Natural killer cell (primary cell): ENCODE measurements at regions not wholly inside any gene's neighbourhood (a gene's known extent, or its start where the extent isn't known, plus 50 kb on each side); places are given as distances from the start of the nearest gene placed in this dataset.

Source experiments
- ATAC-seq, 3 donors: fragments of 150-1000 bp in 2 of 3; fragments of 200-7000 bp in 1 of 3; cut with Tn5 transposase; 1 replicate in 1 of 3; 2 replicates in 2 of 3; pipeline ENCODE4 v1.10.0; 2021; ENCODE audit warnings: mild to moderate bottlenecking in 2 of 3, moderate library complexity in 2 of 3
- DNase-seq, 2 donors: peaks; one replicate each; pipeline versions ENCODE4 v3.0.0 to v3.0.0-alpha.2; 2013 to 2021; ENCODE audit warnings: mixed read lengths in 1 of 2
- H3K27ac ChIP-seq: one replicate; pipeline ENCODE4 v1.5.1; 2013; ENCODE audit warnings: mild to moderate bottlenecking, low read length
- H3K27me3 ChIP-seq: one replicate; pipeline ENCODE4 v1.6.1; 2013; ENCODE audit warnings: low read length; ENCODE audit not compliant: control insufficient read depth, insufficient read depth
- H3K36me3 ChIP-seq: one replicate; pipeline ENCODE4 v1.6.1; 2013; ENCODE audit warnings: low read length; ENCODE audit not compliant: control insufficient read depth, insufficient read depth
- H3K4me1 ChIP-seq: one replicate; pipeline ENCODE4 v1.6.1; 2013; ENCODE audit warnings: low read length; ENCODE audit not compliant: control insufficient read depth, insufficient read depth
- H3K4me3 ChIP-seq: one replicate; pipeline ENCODE4 v1.5.1; 2013; ENCODE audit warnings: low read length
- H3K9me3 ChIP-seq: one replicate; pipeline ENCODE4 v1.6.1; 2013; ENCODE audit warnings: low read length; ENCODE audit not compliant: control insufficient read depth, insufficient read depth
- H3K27ac Mint-ChIP-seq, 2 donors: one replicate each; pipeline ENCODE4 v1.8.0; 2022; ENCODE audit warnings: mild to moderate bottlenecking in 2 of 2, mixed read lengths in 2 of 2, moderate library complexity in 1 of 2
- H3K27me3 Mint-ChIP-seq, 2 donors: one replicate each; pipeline ENCODE4 v1.8.0; 2022; ENCODE audit warnings: low read depth in 2 of 2, mixed read lengths in 2 of 2
- H3K36me3 Mint-ChIP-seq: one replicate; pipeline ENCODE4 v1.8.0; 2022; ENCODE audit warnings: mixed read lengths
- H3K4me1 Mint-ChIP-seq, 2 donors: one replicate each; pipeline ENCODE4 v1.8.0; 2022; ENCODE audit warnings: mixed read lengths in 2 of 2
- H3K4me3 Mint-ChIP-seq: one replicate; pipeline ENCODE4 v1.8.0; 2022; ENCODE audit warnings: mild to moderate bottlenecking, moderate library complexity, mixed read lengths
- H3K9me3 Mint-ChIP-seq, 2 donors: one replicate each; pipeline ENCODE4 v1.8.0; 2022; ENCODE audit warnings: mixed read lengths in 2 of 2
- WGBS: methylation state at CpG from one replicate; pipeline ENCODE4 v1.1.7; 2013; ENCODE audit warnings: missing lambda C conversion rate; ENCODE audit not compliant: insufficient coverage; 5-methylcytosine and 5-hydroxymethylcytosine counted together
- intact Hi-C: fragments of 100-400 bp; cut with micrococcal nuclease; formaldehyde crosslinking; loops from one replicate; pipeline ENCODE4 v1.14.2; 2022
- TF ChIP-seq, protein P1 (sequence below): fragments of 200-600 bp; IDR thresholded peaks from one replicate; pipeline ENCODE4 v1.8.0; 2022; ENCODE audit warnings: antibody characterized with exemption

DNA sequence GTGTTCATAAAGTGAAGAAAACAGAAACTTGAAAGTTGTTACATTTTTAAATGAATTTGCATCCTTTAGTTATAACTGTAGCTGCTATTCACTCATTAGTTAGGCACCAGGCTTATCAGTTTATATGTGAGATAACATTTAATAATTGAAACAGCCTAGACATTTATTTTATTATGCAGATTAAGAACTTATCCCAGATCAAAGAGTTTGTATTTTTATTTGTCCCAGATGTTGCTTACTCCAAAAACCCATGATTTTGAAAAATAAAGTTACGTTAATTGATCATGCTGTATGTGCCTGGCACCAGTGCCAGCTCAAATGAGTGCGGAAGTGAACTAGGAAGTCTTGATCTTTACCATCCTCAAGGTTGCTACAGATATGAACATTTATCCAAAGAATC is 172.7 kb upstream of the CARD18 start:
- Histone ChIP-seq H3K9me3 (no peaks in the 10 kb centered on the region), H3K27ac (no peak overlapping the region), H3K27me3 (no peaks in the 10 kb centered on the region), H3K4me1 (no peaks in the 10 kb centered on the region), H3K36me3 (no peaks in the 10 kb centered on the region), H3K4me3 (no peak overlapping the region)
- ATAC-seq: no peak
- TF ChIP-seq, protein P1, sequence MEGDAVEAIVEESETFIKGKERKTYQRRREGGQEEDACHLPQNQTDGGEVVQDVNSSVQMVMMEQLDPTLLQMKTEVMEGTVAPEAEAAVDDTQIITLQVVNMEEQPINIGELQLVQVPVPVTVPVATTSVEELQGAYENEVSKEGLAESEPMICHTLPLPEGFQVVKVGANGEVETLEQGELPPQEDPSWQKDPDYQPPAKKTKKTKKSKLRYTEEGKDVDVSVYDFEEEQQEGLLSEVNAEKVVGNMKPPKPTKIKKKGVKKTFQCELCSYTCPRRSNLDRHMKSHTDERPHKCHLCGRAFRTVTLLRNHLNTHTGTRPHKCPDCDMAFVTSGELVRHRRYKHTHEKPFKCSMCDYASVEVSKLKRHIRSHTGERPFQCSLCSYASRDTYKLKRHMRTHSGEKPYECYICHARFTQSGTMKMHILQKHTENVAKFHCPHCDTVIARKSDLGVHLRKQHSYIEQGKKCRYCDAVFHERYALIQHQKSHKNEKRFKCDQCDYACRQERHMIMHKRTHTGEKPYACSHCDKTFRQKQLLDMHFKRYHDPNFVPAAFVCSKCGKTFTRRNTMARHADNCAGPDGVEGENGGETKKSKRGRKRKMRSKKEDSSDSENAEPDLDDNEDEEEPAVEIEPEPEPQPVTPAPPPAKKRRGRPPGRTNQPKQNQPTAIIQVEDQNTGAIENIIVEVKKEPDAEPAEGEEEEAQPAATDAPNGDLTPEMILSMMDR: no peak
- no peak for DNase-seq
- H3K27me3 Mint-ChIP-seq: no peaks in the 10 kb centered on the region
- H3K27ac Mint-ChIP-seq: no peak overlapping the region
- H3K9me3 Mint-ChIP-seq: no peaks in the 10 kb centered on the region
- H3K36me3 Mint-ChIP-seq: no peaks in the 10 kb centered on the region
- intact Hi-C loops: no loop called here
- no peak overlapping the region for H3K4me3 Mint-ChIP-seq
- H3K4me1 Mint-ChIP-seq: no peaks in the 10 kb centered on the region
- WGBS: 88% methylated on average over 2 of the region's 2 CpGs

DNA sequence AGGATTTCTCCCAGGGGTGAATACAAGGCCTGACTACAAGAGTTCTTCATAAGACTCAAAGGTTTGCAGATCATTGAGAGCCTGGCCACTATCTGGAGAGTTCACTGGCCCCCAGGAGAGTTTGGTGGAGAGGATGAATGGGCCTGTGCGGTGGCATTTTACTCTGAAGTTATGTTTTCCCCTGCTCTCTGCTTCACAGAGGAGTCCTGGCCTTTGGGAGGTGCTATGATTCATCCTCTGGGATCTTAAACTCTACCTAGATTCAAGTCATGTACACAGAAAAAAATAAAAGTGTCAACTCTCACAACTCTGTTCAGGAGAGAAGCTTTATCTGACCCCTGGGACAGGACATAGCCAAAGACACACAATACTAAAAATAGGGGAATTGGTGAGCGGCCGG is 159.1 kb upstream of the CARD18 start:
- 100% methylated on average over 1 of the region's 3 CpGs for WGBS

DNA sequence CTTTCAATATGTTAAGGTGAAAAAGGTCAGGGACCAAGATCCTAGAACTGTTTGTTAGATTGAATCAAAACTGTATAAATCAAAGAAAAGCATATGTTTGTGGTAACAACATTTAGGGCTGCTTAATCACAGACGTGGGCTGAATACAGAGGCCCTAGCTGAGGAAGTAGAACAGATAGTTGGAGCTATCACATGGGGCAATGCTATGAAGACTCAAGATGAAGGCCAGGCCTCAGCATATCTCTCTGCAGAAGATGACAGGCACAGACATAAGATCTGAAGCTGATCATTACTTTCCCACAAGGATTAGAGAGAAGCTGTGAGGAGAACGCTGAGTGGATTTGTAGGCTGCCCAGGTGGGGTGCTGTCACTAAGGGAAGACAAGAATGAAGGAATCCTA is 158.6 kb upstream of the CARD18 start:
- TF ChIP-seq, protein P1: no peak
- H3K4me3 ChIP-seq: no peak overlapping the region
- Mint-ChIP-seq H3K27ac (no peak overlapping the region), H3K4me3 (no peak overlapping the region), H3K27me3 (no peaks in the 10 kb centered on the region), H3K36me3 (no peaks in the 10 kb centered on the region), H3K4me1 (no peaks in the 10 kb centered on the region), H3K9me3 (peaks cover 8 to 9% of the 10 kb centered on the region in 2 donors)
- H3K27ac ChIP-seq: no peak overlapping the region
- no peaks in the 10 kb centered on the region for H3K27me3 ChIP-seq
- DNase-seq (no peak), ATAC-seq (no peak)
- intact Hi-C loops: no loop called here
- no peaks in the 10 kb centered on the region for H3K36me3 ChIP-seq
- no peaks in the 10 kb centered on the region for H3K4me1 ChIP-seq
- whole genome bisulfite sequencing: 79% methylated on average over 2 of the region's 2 CpGs
- H3K9me3 ChIP-seq: no peaks in the 10 kb centered on the region

More for the DNA sequence above, 159.1 kb upstream of the CARD18 start:
- H3K4me3 ChIP-seq: no peak overlapping the region
- intact Hi-C loops: no loop called here
- H3K36me3 ChIP-seq: no peaks in the 10 kb centered on the region
- TF ChIP-seq, protein P1: no peak
- no peaks in the 10 kb centered on the region for H3K4me1 ChIP-seq
- no peak overlapping the region for H3K4me3 Mint-ChIP-seq
- H3K36me3 Mint-ChIP-seq: no peaks in the 10 kb centered on the region
- no peaks in the 10 kb centered on the region for H3K4me1 Mint-ChIP-seq
- H3K27ac Mint-ChIP-seq: no peak overlapping the region
- no peak overlapping the region for H3K27ac ChIP-seq
- no peaks in the 10 kb centered on the region for H3K9me3 ChIP-seq
- DNase-seq (no peak), ATAC-seq (no peak)
- no peaks in the 10 kb centered on the region for H3K27me3 Mint-ChIP-seq
- H3K27me3 ChIP-seq: no peaks in the 10 kb centered on the region
- H3K9me3 Mint-ChIP-seq: peaks cover 8 to 9% of the 10 kb centered on the region in 2 donors

DNA sequence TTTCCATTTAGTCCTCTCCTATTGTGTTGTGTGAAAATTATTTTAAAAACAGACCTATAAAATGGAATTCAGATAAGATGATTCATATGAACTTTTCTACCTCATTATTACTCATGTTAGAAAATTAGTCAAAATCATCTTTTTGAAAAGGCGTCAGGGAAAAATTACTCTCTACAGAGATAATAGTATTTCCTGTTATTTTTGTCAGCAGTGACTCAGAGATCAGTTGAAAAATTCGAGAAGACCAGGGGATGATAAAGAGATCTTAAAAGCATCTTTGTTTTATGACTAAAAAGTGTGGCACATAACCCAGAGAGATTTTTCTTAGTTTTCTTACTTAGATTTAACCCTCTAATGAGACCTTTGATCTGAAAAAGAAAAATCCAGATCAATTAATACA is 157.9 kb upstream of the CARD18 start:
- intact Hi-C loops: no loop called here
- Mint-ChIP-seq H3K36me3 (no peaks in the 10 kb centered on the region), H3K27me3 (no peaks in the 10 kb centered on the region), H3K4me3 (no peak overlapping the region), H3K4me1 (no peaks in the 10 kb centered on the region), H3K27ac (no peak overlapping the region), H3K9me3 (peaks cover 6 to 7% of the 10 kb centered on the region in 2 donors)
- Histone ChIP-seq H3K27ac (no peak overlapping the region), H3K9me3 (no peaks in the 10 kb centered on the region), H3K4me1 (no peaks in the 10 kb centered on the region), H3K4me3 (no peak overlapping the region), H3K27me3 (no peaks in the 10 kb centered on the region), H3K36me3 (no peaks in the 10 kb centered on the region)
- TF ChIP-seq, protein P1: no peak
- ATAC-seq (no peak), DNase-seq (no peak)
- no CpG with 5 or more reads among the region's 2 CpGs for WGBS
